Gastrocnemius medialis (tissue), 4 donors: ENCODE measurements at regions not wholly inside any gene's neighbourhood (a gene's known extent, or its start where the extent isn't known, plus 50 kb on each side); places are given as distances from the start of the nearest gene placed in this dataset.
"Not testable (repeated sequence)": the region's sequence is repeated elsewhere in the genome, so short reads cannot be mapped to it uniquely, and the experiment has no call there.

ENCODE experiments used
- ATAC-seq, 2 donors: fragments of 150-250 bp; one replicate each; pipeline ENCODE4 v1.9.1; 2016
- DNase-seq, 2 donors: peaks; one replicate each; pipeline ENCODE4 v3.0.0-alpha.2; 2019
- H3K27ac ChIP-seq, 4 donors: fragments of 200-600 bp; sonication (generic); 1 replicate in 1 of 4; 2 replicates in 3 of 4; pipeline ENCODE4 v1.5.1; 2016 to 2018; ENCODE audit warnings: mild to moderate bottlenecking in 2 of 4, moderate library complexity in 1 of 4
- H3K27me3 ChIP-seq, 3 donors: fragments of 200-600 bp; sonication (generic) in 2 of 3; 1 replicate in 1 of 3; 2 replicates in 2 of 3; pipeline versions ENCODE4 v1.5.1 to v1.6.0; 2016 to 2019; ENCODE audit warnings: mild to moderate bottlenecking in 1 of 3, moderate library complexity in 1 of 3
- H3K36me3 ChIP-seq, 2 donors: fragments of 200-600 bp; sonication (generic) in 1 of 2; one replicate each; pipeline ENCODE4 v1.5.1; 2017 to 2018
- H3K4me1 ChIP-seq, 2 donors: fragments of 200-600 bp; sonication (generic) in 1 of 2; one replicate each; pipeline ENCODE4 v1.5.1; 2016 to 2017; ENCODE audit warnings: mild to moderate bottlenecking in 2 of 2
- H3K4me3 ChIP-seq, 4 donors: fragments of 200-600 bp; sonication (generic) in 3 of 4; 1 replicate in 1 of 4; 2 replicates in 3 of 4; pipeline ENCODE4 v1.5.1; 2016 to 2019; ENCODE audit warnings: mild to moderate bottlenecking in 2 of 4
- H3K9me3 ChIP-seq, 3 donors: fragments of 200-600 bp; sonication (generic) in 2 of 3; 1 replicate in 1 of 3; 2 replicates in 2 of 3; pipeline ENCODE4 v1.5.1; 2016 to 2019
- POLR2A ChIP-seq, 2 donors: fragments of 450-650 bp; IDR thresholded peaks; one replicate each; pipeline ENCODE4 v1.6.1; 2017; ENCODE audit warnings: antibody characterized with exemption in 2 of 2, mild to moderate bottlenecking in 2 of 2, moderate library complexity in 2 of 2
- in situ Hi-C, 4 donors: fragments of 200-750 bp; cut with MboI; loops; one replicate each; pipeline versions ENCODE4 v1.15.0 to v1.8.0; 2017; ENCODE audit warnings: low sequenced_read_pairs in 4 of 4
- intact Hi-C: fragments of 100-400 bp; cut with DNase I; formaldehyde crosslinking; loops from one replicate; pipeline ENCODE4 v1.15.1; 2023; ENCODE audit warnings: low total_unique reads
- TF ChIP-seq, protein P1 (sequence below), 5 experiments: fragments of 450-650 bp in 3 of 5; fragments of 200-600 bp in 2 of 5; sonication (generic) in 2 of 5; IDR thresholded peaks in 4 of 5; conservative IDR thresholded peaks in 1 of 5; 1 replicate in 4 of 5; 2 replicates in 1 of 5; pipeline ENCODE4 v1.5.1; 2016 to 2019; ENCODE audit warnings: antibody characterized with exemption in 5 of 5, mild to moderate bottlenecking in 3 of 5, moderate library complexity in 3 of 5

GRCh38 chr14:98218218-98218617 is 1053.8 kb downstream of the BCL11B start:
- H3K9me3 ChIP-seq: no peaks in the 10 kb centered on the region
- H3K4me1 ChIP-seq: no peaks in the 10 kb centered on the region
- no peak for TF ChIP-seq POLR2A (IDR thresholded peaks at IDR 0.05)
- TF ChIP-seq, protein P1, sequence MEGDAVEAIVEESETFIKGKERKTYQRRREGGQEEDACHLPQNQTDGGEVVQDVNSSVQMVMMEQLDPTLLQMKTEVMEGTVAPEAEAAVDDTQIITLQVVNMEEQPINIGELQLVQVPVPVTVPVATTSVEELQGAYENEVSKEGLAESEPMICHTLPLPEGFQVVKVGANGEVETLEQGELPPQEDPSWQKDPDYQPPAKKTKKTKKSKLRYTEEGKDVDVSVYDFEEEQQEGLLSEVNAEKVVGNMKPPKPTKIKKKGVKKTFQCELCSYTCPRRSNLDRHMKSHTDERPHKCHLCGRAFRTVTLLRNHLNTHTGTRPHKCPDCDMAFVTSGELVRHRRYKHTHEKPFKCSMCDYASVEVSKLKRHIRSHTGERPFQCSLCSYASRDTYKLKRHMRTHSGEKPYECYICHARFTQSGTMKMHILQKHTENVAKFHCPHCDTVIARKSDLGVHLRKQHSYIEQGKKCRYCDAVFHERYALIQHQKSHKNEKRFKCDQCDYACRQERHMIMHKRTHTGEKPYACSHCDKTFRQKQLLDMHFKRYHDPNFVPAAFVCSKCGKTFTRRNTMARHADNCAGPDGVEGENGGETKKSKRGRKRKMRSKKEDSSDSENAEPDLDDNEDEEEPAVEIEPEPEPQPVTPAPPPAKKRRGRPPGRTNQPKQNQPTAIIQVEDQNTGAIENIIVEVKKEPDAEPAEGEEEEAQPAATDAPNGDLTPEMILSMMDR (IDR thresholded peaks at IDR 0.05 in 4 of 5, conservative IDR thresholded peaks at IDR 0.05 in 1 of 5): no peak
- H3K36me3 ChIP-seq: no peaks in the 10 kb centered on the region
- no peak overlapping the region for H3K4me3 ChIP-seq
- no peak for DNase-seq
- peaks cover 0 to 3% (median 0%) of the 10 kb centered on the region in 3 donors for H3K27me3 ChIP-seq
- in situ Hi-C loops (no loop called here), intact Hi-C loops (no loop called here)
- H3K27ac ChIP-seq: no peak overlapping the region
- ATAC-seq: no peak

DNA sequence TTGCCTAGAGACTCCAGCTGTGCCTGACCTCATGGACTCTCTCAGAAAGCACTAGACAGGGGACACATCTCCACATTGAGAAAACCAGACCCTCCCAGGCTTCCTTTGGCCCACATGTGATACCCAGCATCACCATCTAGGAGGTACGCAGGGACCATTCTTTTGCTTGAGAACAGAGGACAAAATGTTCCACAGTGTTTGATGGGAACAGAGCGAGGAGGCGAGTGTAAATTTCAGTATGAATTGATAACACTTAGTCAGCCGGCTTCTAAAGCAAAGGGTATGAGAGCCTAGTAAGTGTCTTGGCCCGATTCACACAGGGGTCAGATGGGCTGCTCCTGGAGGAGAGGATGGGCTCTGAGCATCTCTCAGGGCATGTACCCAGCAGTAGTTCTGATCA is 1052.4 kb downstream of the BCL11B start:
- peaks cover 0 to 3% (median 0%) of the 10 kb centered on the region in 3 donors for H3K27me3 ChIP-seq
- DNase-seq (no peak), ATAC-seq (no peak)
- no peak overlapping the region for H3K4me3 ChIP-seq
- in situ Hi-C loops (no loop called here), intact Hi-C loops (no loop called here)
- no peaks in the 10 kb centered on the region for H3K4me1 ChIP-seq
- no peaks in the 10 kb centered on the region for H3K36me3 ChIP-seq
- H3K27ac ChIP-seq: no peak overlapping the region
- no peak for TF ChIP-seq POLR2A (IDR thresholded peaks at IDR 0.05)
- TF ChIP-seq, protein P1 (IDR thresholded peaks at IDR 0.05 in 4 of 5, conservative IDR thresholded peaks at IDR 0.05 in 1 of 5): no peak
- no peaks in the 10 kb centered on the region for H3K9me3 ChIP-seq

GRCh38 chr14:98223106-98223505 is 1048.9 kb downstream of the BCL11B start:
- TF ChIP-seq, protein P1 (IDR thresholded peaks at IDR 0.05 in 4 of 5, conservative IDR thresholded peaks at IDR 0.05 in 1 of 5): no peak
- no peak for TF ChIP-seq POLR2A (IDR thresholded peaks at IDR 0.05)
- no peak for DNase-seq
- ATAC-seq: no peak
- Histone ChIP-seq H3K9me3 (no peaks in the 10 kb centered on the region), H3K4me1 (no peaks in the 10 kb centered on the region), H3K4me3 (no peak overlapping the region), H3K27me3 (no peaks in the 10 kb centered on the region), H3K36me3 (no peaks in the 10 kb centered on the region), H3K27ac (no peak overlapping the region)
- intact Hi-C loops: no loop called here
- in situ Hi-C loops: no loop called here

GRCh38 chr14:98223710-98224109 is 1048.3 kb downstream of the BCL11B start:
- H3K27ac ChIP-seq, H3K4me1 ChIP-seq, intact Hi-C loops, H3K4me3 ChIP-seq, ATAC-seq, H3K36me3 ChIP-seq, H3K27me3 ChIP-seq, H3K9me3 ChIP-seq, DNase-seq, in situ Hi-C loops: not testable (repeated sequence)

GRCh38 chr14:98226411-98226810 is 1045.6 kb downstream of the BCL11B start:
- in situ Hi-C loops (no loop called here), intact Hi-C loops (no loop called here)
- TF ChIP-seq, protein P1 (IDR thresholded peaks at IDR 0.05 in 4 of 5, conservative IDR thresholded peaks at IDR 0.05 in 1 of 5): no peak
- TF ChIP-seq POLR2A (IDR thresholded peaks at IDR 0.05): no peak
- H3K27ac ChIP-seq: no peak overlapping the region
- no peak for DNase-seq
- H3K4me1 ChIP-seq: no peaks in the 10 kb centered on the region
- H3K4me3 ChIP-seq: no peak overlapping the region
- H3K36me3 ChIP-seq: no peaks in the 10 kb centered on the region
- H3K27me3 ChIP-seq: no peaks in the 10 kb centered on the region
- ATAC-seq: no peak
- no peaks in the 10 kb centered on the region for H3K9me3 ChIP-seq
